ENCODE measurements at regions not wholly inside any gene's neighbourhood (a gene's known extent, or its start where the extent isn't known, plus 50 kb on each side); places are given as distances from the start of the nearest gene placed in this dataset.

DNA sequence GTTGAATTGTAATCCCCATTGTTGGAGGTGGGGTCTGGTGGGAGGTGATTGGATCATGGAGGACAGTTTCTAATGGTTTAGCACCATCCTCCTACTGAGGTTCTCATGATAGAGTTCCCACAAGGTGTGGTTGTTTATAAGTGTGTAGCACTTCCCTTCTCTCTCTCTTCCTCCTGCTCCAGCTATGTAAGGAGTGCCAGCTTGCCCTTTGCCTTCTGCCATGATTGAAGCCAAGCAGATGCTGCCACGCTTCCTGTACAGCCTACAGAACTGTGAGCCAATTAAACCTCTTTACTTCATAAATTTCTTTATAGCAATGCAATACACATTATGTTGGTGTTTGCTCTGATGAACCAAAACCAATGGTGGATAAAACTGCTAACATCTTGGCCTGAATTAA, 238.2 kb downstream of the EFNB2 start:
- Histone ChIP-seq H3K4me3 (no peak overlapping the region), H3K4me1 (no peaks in the 10 kb centered on the region), H3K27ac (no peak overlapping the region), H3K27me3 (no peaks in the 10 kb centered on the region), H3K36me3 (no peaks in the 10 kb centered on the region), H3K9me3 (no peaks in the 10 kb centered on the region)
- DNase-seq (ENCODE audit: extremely low spot score in 2 of 2), result no peak
- intact Hi-C loops (cut with DNase I), result loop anchor here (5.0 kb wide), 1 partner anchor 1170 kb away; no protein-coding TSS in a partner anchor
- no peak for TF ChIP-seq POLR2A (IDR thresholded peaks at IDR 0.05)
- no peak for TF ChIP-seq POLR2AphosphoS5 (IDR thresholded peaks at IDR 0.05; ENCODE audit: insufficient read depth in 1 of 2, low read depth in 1 of 2)
- TF ChIP-seq, protein P1, sequence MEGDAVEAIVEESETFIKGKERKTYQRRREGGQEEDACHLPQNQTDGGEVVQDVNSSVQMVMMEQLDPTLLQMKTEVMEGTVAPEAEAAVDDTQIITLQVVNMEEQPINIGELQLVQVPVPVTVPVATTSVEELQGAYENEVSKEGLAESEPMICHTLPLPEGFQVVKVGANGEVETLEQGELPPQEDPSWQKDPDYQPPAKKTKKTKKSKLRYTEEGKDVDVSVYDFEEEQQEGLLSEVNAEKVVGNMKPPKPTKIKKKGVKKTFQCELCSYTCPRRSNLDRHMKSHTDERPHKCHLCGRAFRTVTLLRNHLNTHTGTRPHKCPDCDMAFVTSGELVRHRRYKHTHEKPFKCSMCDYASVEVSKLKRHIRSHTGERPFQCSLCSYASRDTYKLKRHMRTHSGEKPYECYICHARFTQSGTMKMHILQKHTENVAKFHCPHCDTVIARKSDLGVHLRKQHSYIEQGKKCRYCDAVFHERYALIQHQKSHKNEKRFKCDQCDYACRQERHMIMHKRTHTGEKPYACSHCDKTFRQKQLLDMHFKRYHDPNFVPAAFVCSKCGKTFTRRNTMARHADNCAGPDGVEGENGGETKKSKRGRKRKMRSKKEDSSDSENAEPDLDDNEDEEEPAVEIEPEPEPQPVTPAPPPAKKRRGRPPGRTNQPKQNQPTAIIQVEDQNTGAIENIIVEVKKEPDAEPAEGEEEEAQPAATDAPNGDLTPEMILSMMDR (IDR thresholded peaks at IDR 0.05), result no peak

DNA sequence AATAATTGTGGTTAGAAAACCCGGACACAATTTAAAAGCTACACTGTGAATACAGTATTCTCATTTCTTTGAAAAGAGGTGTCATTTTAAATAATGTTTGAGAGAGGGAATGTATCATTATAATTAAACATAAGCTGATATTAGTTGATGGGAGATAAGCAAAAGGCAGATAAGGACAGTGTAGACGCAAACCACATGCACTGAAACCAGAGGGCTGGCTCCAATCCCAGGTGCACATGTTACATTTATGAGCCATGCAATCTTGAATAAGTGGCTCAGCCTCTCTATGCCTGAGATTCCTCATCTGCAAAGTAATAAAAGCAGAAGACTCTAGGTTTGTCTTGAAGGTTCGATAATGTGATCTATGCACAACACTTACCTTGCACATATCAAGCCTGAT, 238.7 kb downstream of the EFNB2 start:
- Histone ChIP-seq H3K36me3 (no peaks in the 10 kb centered on the region), H3K27ac (no peak overlapping the region), H3K27me3 (no peaks in the 10 kb centered on the region), H3K9me3 (no peaks in the 10 kb centered on the region), H3K4me3 (no peak overlapping the region), H3K4me1 (no peaks in the 10 kb centered on the region)
- no peak for DNase-seq (ENCODE audit: extremely low spot score in 2 of 2)
- TF ChIP-seq, protein P1 (IDR thresholded peaks at IDR 0.05), result no peak
- TF ChIP-seq POLR2A (IDR thresholded peaks at IDR 0.05) (no peak), POLR2AphosphoS5 (IDR thresholded peaks at IDR 0.05; ENCODE audit: insufficient read depth in 1 of 2, low read depth in 1 of 2) (no peak)
- intact Hi-C loops (cut with DNase I), result loop anchor here (5.0 kb wide), 1 partner anchor 1169 kb away; no protein-coding TSS in a partner anchor

DNA sequence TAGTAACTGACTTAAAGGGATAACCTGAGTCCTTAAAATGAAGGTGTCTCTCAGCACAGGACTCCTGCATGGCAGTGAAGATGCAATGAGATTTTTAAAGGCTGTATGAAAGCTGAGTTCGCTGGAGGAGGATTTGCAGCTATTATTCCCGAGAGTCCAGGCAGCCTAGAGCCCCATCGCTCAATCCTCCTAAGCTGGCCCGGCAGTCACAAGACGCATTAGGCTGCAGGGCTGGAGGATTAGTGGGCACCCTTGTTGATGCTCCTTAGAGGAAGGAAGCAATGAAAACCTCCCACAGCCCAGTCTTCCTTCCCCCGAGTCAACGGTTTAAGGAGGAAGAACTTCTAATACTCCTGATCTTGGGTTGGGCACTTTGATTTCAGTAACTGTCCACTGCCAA, 239.5 kb downstream of the EFNB2 start:
- Histone ChIP-seq H3K27ac (no peak overlapping the region), H3K36me3 (no peaks in the 10 kb centered on the region), H3K4me1 (no peaks in the 10 kb centered on the region), H3K4me3 (no peak overlapping the region), H3K9me3 (no peaks in the 10 kb centered on the region), H3K27me3 (no peaks in the 10 kb centered on the region)
- intact Hi-C loops (cut with DNase I), result loop anchor here (5.0 kb wide), 1 partner anchor 1169 kb away; no protein-coding TSS in a partner anchor
- TF ChIP-seq POLR2AphosphoS5 (IDR thresholded peaks at IDR 0.05; ENCODE audit: insufficient read depth in 1 of 2, low read depth in 1 of 2) (no peak), POLR2A (IDR thresholded peaks at IDR 0.05) (no peak)
- TF ChIP-seq, protein P1 (IDR thresholded peaks at IDR 0.05), result no peak
- no peak for DNase-seq (ENCODE audit: extremely low spot score in 2 of 2)

DNA sequence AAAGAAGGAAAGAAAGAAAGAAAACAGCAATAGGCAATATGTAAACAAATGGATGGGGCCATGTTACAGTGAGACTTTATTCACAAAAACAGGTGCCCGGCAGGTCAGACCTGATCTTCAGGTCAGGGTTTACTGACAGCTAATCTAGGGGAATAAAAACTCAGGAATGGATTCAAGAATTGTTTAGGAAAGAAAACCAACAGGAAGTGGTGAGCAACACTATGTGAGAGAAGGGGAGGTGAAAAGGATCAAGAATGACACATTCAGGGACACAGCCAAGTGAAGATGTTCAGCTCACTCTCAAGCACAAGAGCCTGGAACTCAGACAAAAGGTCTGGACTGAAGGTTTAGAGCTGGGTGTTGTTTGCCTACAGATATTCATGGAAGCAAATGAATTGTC, 244.5 kb downstream of the EFNB2 start:
- Histone ChIP-seq H3K4me1 (no peaks in the 10 kb centered on the region), H3K4me3 (no peak overlapping the region), H3K36me3 (no peaks in the 10 kb centered on the region), H3K27ac (no peak overlapping the region), H3K9me3 (no peaks in the 10 kb centered on the region), H3K27me3 (no peaks in the 10 kb centered on the region)
- intact Hi-C loops (cut with DNase I), result no loop called here
- DNase-seq (ENCODE audit: extremely low spot score in 2 of 2), result no peak
- TF ChIP-seq, protein P1 (IDR thresholded peaks at IDR 0.05), result no peak
- no peak for TF ChIP-seq POLR2AphosphoS5 (IDR thresholded peaks at IDR 0.05; ENCODE audit: insufficient read depth in 1 of 2, low read depth in 1 of 2)
- TF ChIP-seq POLR2A (IDR thresholded peaks at IDR 0.05), result no peak

DNA sequence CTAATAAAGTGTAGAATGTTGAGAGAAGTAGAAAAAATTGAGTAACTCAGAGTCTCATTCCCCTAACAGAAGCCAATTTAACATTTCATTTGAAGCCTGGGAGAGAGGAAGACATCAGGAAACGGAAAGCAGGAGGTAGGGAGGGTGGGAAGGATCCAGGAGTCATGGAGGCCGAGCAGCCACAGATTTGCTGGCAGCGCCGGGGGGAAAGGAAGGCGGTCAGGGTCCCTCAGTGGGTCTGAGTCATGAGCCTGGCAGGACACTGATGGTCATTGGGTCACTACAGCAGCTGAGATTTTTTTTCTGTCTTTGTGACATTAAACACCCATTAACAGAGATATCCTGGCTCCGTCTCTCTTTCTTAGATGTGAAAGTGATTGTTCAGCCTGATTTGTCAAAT, 248.1 kb downstream of the EFNB2 start:
- no peak for DNase-seq (ENCODE audit: extremely low spot score in 2 of 2)
- Histone ChIP-seq H3K9me3 (no peaks in the 10 kb centered on the region), H3K4me1 (no peaks in the 10 kb centered on the region), H3K36me3 (no peaks in the 10 kb centered on the region), H3K27me3 (no peaks in the 10 kb centered on the region), H3K4me3 (no peak overlapping the region), H3K27ac (no peak overlapping the region)
- TF ChIP-seq POLR2A (IDR thresholded peaks at IDR 0.05) (no peak), POLR2AphosphoS5 (IDR thresholded peaks at IDR 0.05; ENCODE audit: insufficient read depth in 1 of 2, low read depth in 1 of 2) (no peak)
- TF ChIP-seq, protein P1 (IDR thresholded peaks at IDR 0.05), result no peak
- intact Hi-C loops (cut with DNase I), result no loop called here

Measured in vagina (tissue), 2 donors.